A673 (cell line): ENCODE measurements at regions not wholly inside any gene's neighbourhood (a gene's known extent, or its start where the extent isn't known, plus 50 kb on each side); places are given as distances from the start of the nearest gene placed in this dataset.
"Not testable (repeated sequence)": the region's sequence is repeated elsewhere in the genome, so short reads cannot be mapped to it uniquely, and the experiment has no call there.

Experiments used
- BruUV-seq: library from RNA; stranded (reverse); fragments of 400-500 nt; replicated peaks from 2 replicates; lab custom pipeline; 2021; lab: Mats Ljungman, UMichigan
- CTCF ChIA-PET: fragments of 300-600 bp; sonication (Branson Sonifier 250); formaldehyde crosslinking; loops from one replicate; lab custom pipeline; 2022; ENCODE audit warnings: antibody characterized with exemption; lab: Charles Lee
- POLR2A ChIA-PET: fragments of 300-600 bp; sonication (Branson Sonifier 250); formaldehyde crosslinking; loops from one replicate; lab custom pipeline; 2022; ENCODE audit warnings: antibody characterized with exemption; ENCODE audit not compliant: low non-redundant PET; lab: Charles Lee
- DNase-seq: peaks from one replicate; pipeline ENCODE4 v3.0.0-alpha.2; 2015; ENCODE audit warnings: low spot score
- H3K27ac ChIP-seq: fragments of 200-600 bp; sonication (generic); 2 replicates; pipeline ENCODE4 v1.5.1; 2016; ENCODE audit warnings: mixed run types, low read depth, mild to moderate bottlenecking, mixed read lengths, antibody characterized with exemption, low read length; ENCODE audit not compliant: poor library complexity, severe bottlenecking
- H3K27me3 ChIP-seq: fragments of 200-600 bp; sonication (generic); replicated peaks from 2 replicates; pipeline ENCODE4 v1.6.1; 2017; ENCODE audit warnings: mixed run types, low read depth, mild to moderate bottlenecking, mixed read lengths, antibody characterized with exemption, low read length; ENCODE audit not compliant: insufficient read depth, poor library complexity
- H3K36me3 ChIP-seq: fragments of 200-600 bp; sonication (generic); 2 replicates; pipeline ENCODE4 v1.6.1; 2016; ENCODE audit warnings: mixed run types, mild to moderate bottlenecking, mixed read lengths, antibody characterized with exemption, low read length; ENCODE audit not compliant: insufficient read depth, poor library complexity, severe bottlenecking
- H3K4me1 ChIP-seq: fragments of 200-600 bp; sonication (generic); 2 replicates; pipeline ENCODE4 v1.6.1; 2017; ENCODE audit warnings: mixed run types, mild to moderate bottlenecking, mixed read lengths, antibody characterized with exemption, low read length; ENCODE audit not compliant: insufficient read depth, poor library complexity, severe bottlenecking
- H3K4me3 ChIP-seq: fragments of 200-600 bp; sonication (generic); 2 replicates; pipeline ENCODE4 v1.5.1; 2016; ENCODE audit warnings: low read depth, mixed run types, mild to moderate bottlenecking, mixed read lengths, low read length; ENCODE audit not compliant: poor library complexity, severe bottlenecking
- H3K9me3 ChIP-seq: fragments of 200-600 bp; sonication (generic); 2 replicates; pipeline ENCODE4 v1.6.1; 2016; ENCODE audit warnings: mixed run types, low read depth, mild to moderate bottlenecking, mixed read lengths, antibody characterized with exemption, low read length; ENCODE audit not compliant: poor library complexity, severe bottlenecking
- intact Hi-C: fragments of 100-400 bp; cut with micrococcal nuclease; formaldehyde crosslinking; loops from one replicate; pipeline ENCODE4 v1.10.0; 2022; ENCODE audit not compliant: unreplicated experiment

GRCh38 chr1:143905214-143906179, 66.3 kb downstream of the FAM72C start:
- peak; percentile 61 for DNase-seq
- Histone ChIP-seq H3K4me3 (peak overlapping the region; percentile 45), H3K27ac (peak overlapping the region; percentile 37)
- H3K27me3 ChIP-seq, CTCF ChIA-PET, H3K4me1 ChIP-seq, H3K9me3 ChIP-seq, POLR2A ChIA-PET, BruUV-seq, intact Hi-C loops, H3K36me3 ChIP-seq: not testable (repeated sequence)

GRCh38 chr1:143904622-143904979, 67.2 kb downstream of the FAM72C start:
- DNase-seq, H3K36me3 ChIP-seq, H3K4me1 ChIP-seq, intact Hi-C loops, CTCF ChIA-PET, POLR2A ChIA-PET, H3K9me3 ChIP-seq, H3K27ac ChIP-seq, H3K27me3 ChIP-seq, BruUV-seq: not testable (repeated sequence)
- H3K4me3 ChIP-seq: peak overlapping the region; percentile 19

- BruUV-seq: TSS peak; percentile 54
- DNase-seq: peak; percentile 6
These were observed 67.7 kb downstream of the FAM72C start for GRCh38 chr1:143903899-143904621.

GRCh38 chr1:143896377-143896776, 75.4 kb downstream of the FAM72C start:
- H3K27ac ChIP-seq, H3K27me3 ChIP-seq, intact Hi-C loops, POLR2A ChIA-PET, DNase-seq, H3K36me3 ChIP-seq, H3K4me1 ChIP-seq, H3K4me3 ChIP-seq, BruUV-seq, H3K9me3 ChIP-seq, CTCF ChIA-PET: not testable (repeated sequence)

More at GRCh38 chr1:143903899-143904621, 67.7 kb downstream of the FAM72C start:
- intact Hi-C loops, POLR2A ChIA-PET, H3K9me3 ChIP-seq, H3K36me3 ChIP-seq, H3K4me1 ChIP-seq, H3K27ac ChIP-seq, CTCF ChIA-PET, H3K27me3 ChIP-seq: not testable (repeated sequence)
- H3K4me3 ChIP-seq: peak overlapping the region; percentile 19

GRCh38 chr1:143884932-143885574, 86.7 kb downstream of the FAM72C start:
- peak overlapping the region; percentile 34 for H3K4me3 ChIP-seq
- intact Hi-C loops, H3K9me3 ChIP-seq, H3K27ac ChIP-seq, BruUV-seq, H3K36me3 ChIP-seq, H3K27me3 ChIP-seq, POLR2A ChIA-PET, H3K4me1 ChIP-seq, CTCF ChIA-PET: not testable (repeated sequence)
- peak; percentile 71 for DNase-seq
